ENCODE measurements at regions not wholly inside any gene's neighbourhood (a gene's known extent, or its start where the extent isn't known, plus 50 kb on each side); places are given as distances from the start of the nearest gene placed in this dataset.
"Not testable (repeated sequence)": the region's sequence is repeated elsewhere in the genome, so short reads cannot be mapped to it uniquely, and the experiment has no call there.

GRCh38 chr16:16561532-16561931 is 182.6 kb downstream of the NPIPA7 start:
- not testable (repeated sequence) for DNase-seq

GRCh38 chr16:16563962-16564361 is 185.0 kb downstream of the NPIPA7 start:
- DNase-seq = not testable (repeated sequence)

GRCh38 chr16:16565326-16565725 is 186.4 kb downstream of the NPIPA7 start:
- not testable (repeated sequence) for DNase-seq

GRCh38 chr16:16570055-16570454 is 191.1 kb downstream of the NPIPA7 start:
- DNase-seq = not testable (repeated sequence)

- DNase-seq = not testable (repeated sequence)
These were observed 191.9 kb downstream of the NPIPA7 start for GRCh38 chr16:16570874-16571273.

GRCh38 chr16:16572130-16572774 is 193.3 kb downstream of the NPIPA7 start:
- DNase-seq = not testable (repeated sequence)

GRCh38 chr16:16577062-16577461 is 198.1 kb downstream of the NPIPA7 start:
- DNase-seq = not testable (repeated sequence)

- DNase-seq = no peak
These were observed 199.8 kb downstream of the NPIPA7 start for GRCh38 chr16:16578701-16579100.

GRCh38 chr16:16582916-16583315 is 204.0 kb downstream of the NPIPA7 start:
- DNase-seq = not testable (repeated sequence)

GRCh38 chr16:16586073-16586651 is 207.2 kb downstream of the NPIPA7 start:
- peak in 3 of 58 donors; percentile 1 to 3 (median 1) for DNase-seq

GRCh38 chr16:16586969-16587368 is 208.0 kb downstream of the NPIPA7 start:
- not testable (repeated sequence) for DNase-seq

- DNase-seq = not testable (repeated sequence)
These were observed 209.5 kb downstream of the NPIPA7 start for GRCh38 chr16:16588436-16588835.

GRCh38 chr16:16590654-16591318 is 211.8 kb downstream of the NPIPA7 start:
- not testable (repeated sequence) for DNase-seq

GRCh38 chr16:16593156-16593863 is 214.4 kb downstream of the NPIPA7 start:
- DNase-seq = peak in 37 of 58 donors; percentile 1 to 55 (median 9)

- not testable (repeated sequence) for DNase-seq
These were observed 216.2 kb downstream of the NPIPA7 start for GRCh38 chr16:16595029-16595718.

GRCh38 chr16:16601239-16601638 is 222.3 kb downstream of the NPIPA7 start:
- not testable (repeated sequence) for DNase-seq

GRCh38 chr16:16607401-16608082 is 228.6 kb downstream of the NPIPA7 start:
- not testable (repeated sequence) for DNase-seq

- not testable (repeated sequence) for DNase-seq
These were observed 230.7 kb downstream of the NPIPA7 start for GRCh38 chr16:16609627-16610026.

- not testable (repeated sequence) for DNase-seq
These were observed 231.5 kb downstream of the NPIPA7 start for GRCh38 chr16:16610389-16610967.

GRCh38 chr16:16613212-16613611 is 234.3 kb downstream of the NPIPA7 start:
- not testable (repeated sequence) for DNase-seq
